GM23338 (cell line): ENCODE measurements at regions not wholly inside any gene's neighbourhood (a gene's known extent, or its start where the extent isn't known, plus 50 kb on each side); places are given as distances from the start of the nearest gene placed in this dataset.

Source experiments
- ATAC-seq: fragments of 200-7000 bp; cut with Tn5 transposase; 3 replicates; pipeline ENCODE4 v1.9.1; 2020
- DNase-seq: peaks from one replicate; pipeline ENCODE4 v3.0.0-alpha.2; 2015; ENCODE audit warnings: low spot score
- H2AFZ ChIP-seq: fragments of 200-600 bp; sonication (generic); 2 replicates; pipeline ENCODE4 v1.8.0; 2016; ENCODE audit warnings: antibody characterized with exemption, mild to moderate bottlenecking, moderate library complexity
- H3F3A ChIP-seq: fragments of 200-600 bp; sonication (generic); replicated peaks from 2 replicates; pipeline ENCODE4 v1.8.0; 2017; ENCODE audit warnings: antibody characterized with exemption, mixed run types, low read depth
- H3K27ac ChIP-seq: fragments of 200-600 bp; sonication (generic); 2 replicates; pipeline ENCODE4 v1.6.1; 2016; ENCODE audit warnings: low read depth
- H3K27me3 ChIP-seq: fragments of 200-600 bp; sonication (generic); 2 replicates; pipeline ENCODE4 v1.8.0; 2016; ENCODE audit warnings: mild to moderate bottlenecking, mixed run types, moderate library complexity; ENCODE audit not compliant: insufficient read depth
- H3K36me3 ChIP-seq: fragments of 200-600 bp; sonication (generic); 2 replicates; pipeline ENCODE4 v1.8.0; 2016; ENCODE audit warnings: mild to moderate bottlenecking; ENCODE audit not compliant: insufficient read depth
- H3K4me1 ChIP-seq: fragments of 200-600 bp; sonication (generic); 2 replicates; pipeline ENCODE4 v1.8.0; 2016; ENCODE audit warnings: mild to moderate bottlenecking, moderate library complexity; ENCODE audit not compliant: insufficient read depth
- H3K4me2 ChIP-seq: fragments of 200-600 bp; sonication (generic); 2 replicates; pipeline ENCODE4 v1.7.1; 2017; ENCODE audit warnings: mixed run types
- H3K4me3 ChIP-seq: fragments of 200-600 bp; sonication (generic); 2 replicates; pipeline ENCODE4 v1.6.1; 2016; ENCODE audit warnings: mixed run types
- H3K79me2 ChIP-seq: fragments of 200-600 bp; sonication (generic); replicated peaks from 2 replicates; pipeline ENCODE4 v1.8.0; 2017; ENCODE audit warnings: mild to moderate bottlenecking; ENCODE audit not compliant: insufficient read depth
- H3K9me2 ChIP-seq: fragments of 200-600 bp; sonication (generic); 2 replicates; pipeline ENCODE4 v1.8.0; 2017; ENCODE audit not compliant: insufficient read depth
- H4K20me1 ChIP-seq: fragments of 200-600 bp; sonication (generic); replicated peaks from 2 replicates; pipeline ENCODE4 v1.8.0; 2017; ENCODE audit warnings: mild to moderate bottlenecking; ENCODE audit not compliant: insufficient read depth
- H3K27ac Mint-ChIP-seq: 2 replicates; pipeline ENCODE4 v1.8.0; 2020; ENCODE audit warnings: inconsistent platforms, mild to moderate bottlenecking, moderate library complexity, mixed read lengths
- H3K27me3 Mint-ChIP-seq: 3 replicates; pipeline ENCODE4 v1.8.0; 2022; ENCODE audit warnings: low read depth, mild to moderate bottlenecking, moderate library complexity, mixed read lengths, inconsistent platforms; ENCODE audit not compliant: insufficient read depth, poor library complexity
- H3K36me3 Mint-ChIP-seq: 3 replicates; pipeline ENCODE4 v1.8.0; 2021; ENCODE audit warnings: low read depth, mild to moderate bottlenecking, inconsistent platforms, moderate library complexity, mixed read lengths
- H3K4me1 Mint-ChIP-seq: 3 replicates; pipeline ENCODE4 v1.8.0; 2020; ENCODE audit warnings: mild to moderate bottlenecking, inconsistent platforms, mixed read lengths
- H3K4me3 Mint-ChIP-seq: 3 replicates; pipeline ENCODE4 v1.8.0; 2021; ENCODE audit warnings: moderate library complexity, mild to moderate bottlenecking, inconsistent platforms, mixed read lengths
- H3K9me3 Mint-ChIP-seq: 3 replicates; pipeline ENCODE4 v1.8.0; 2020; ENCODE audit warnings: moderate library complexity, mild to moderate bottlenecking, inconsistent platforms, mixed read lengths
- CTCF ChIP-seq, 2 experiments: fragments of 200-600 bp in 1 of 2; sonication (generic) in 1 of 2; conservative IDR thresholded peaks; 2 replicates each; pipeline versions ENCODE4 v1.5.1 to v1.6.1; 2016 to 2017; ENCODE audit warnings: antibody characterized with exemption in 2 of 2, low read depth in 2 of 2, mild to moderate bottlenecking in 2 of 2, moderate library complexity in 1 of 2
- ETS1 ChIP-seq: IDR thresholded peaks from 2 replicates; pipeline ENCODE4 v1.6.1; 2016; ENCODE audit warnings: antibody characterized with exemption
- EZH2 ChIP-seq: fragments of 200-600 bp; sonication (generic); IDR thresholded peaks from one replicate; pipeline ENCODE4 v1.8.0; 2017; ENCODE audit warnings: antibody characterized with exemption, mild to moderate bottlenecking, low read depth; ENCODE audit not compliant: unreplicated experiment
- POLR2AphosphoS5 ChIP-seq: IDR thresholded peaks from 2 replicates; pipeline ENCODE4 v1.6.1; 2016; ENCODE audit warnings: antibody characterized with exemption, low read depth
- REST ChIP-seq: IDR thresholded peaks from one replicate; pipeline ENCODE4 v1.6.1; 2018; ENCODE audit warnings: antibody characterized with exemption; ENCODE audit not compliant: unreplicated experiment
- ZNF114 ChIP-seq: fragments of 250-450 bp; sonication (Bioruptor Pico); IDR thresholded peaks from 2 replicates; pipeline ENCODE4 v1.5.0; 2020; ENCODE audit warnings: mild to moderate bottlenecking, moderate library complexity

- H3K4me1 ChIP-seq, result no peaks in the 10 kb centered on the region
- peaks cover 4% of the 10 kb centered on the region; the same call in 1 of the 2 replicates for H3K9me2 ChIP-seq
- Mint-ChIP-seq H3K4me3 (no peak overlapping the region), H3K27ac (no peak overlapping the region), H3K27me3 (no peaks in the 10 kb centered on the region), H3K36me3 (peaks cover 24% of the 10 kb centered on the region), H3K4me1 (no peaks in the 10 kb centered on the region), H3K9me3 (peaks cover 85% of the 10 kb centered on the region)
- no peak overlapping the region for H2AFZ ChIP-seq
- no peaks in the 10 kb centered on the region for H4K20me1 ChIP-seq
- H3K27me3 ChIP-seq, result no peaks in the 10 kb centered on the region
- DNase-seq (no peak), ATAC-seq (no peak)
- H3K27ac ChIP-seq, result no peak overlapping the region
- H3F3A ChIP-seq, result no peaks in the 10 kb centered on the region
- H3K4me2 ChIP-seq, result no peak overlapping the region
- no peak overlapping the region for H3K4me3 ChIP-seq
- H3K79me2 ChIP-seq, result no peaks in the 10 kb centered on the region
- H3K36me3 ChIP-seq, result peaks cover 3% of the 10 kb centered on the region; the same call in 1 of the 2 replicates
- TF ChIP-seq POLR2AphosphoS5, result no peak
- no peak for TF ChIP-seq ZNF114 (CRISPR knock-in tag)
Observed at GRCh38 chr4:45043911-45044310, 317.6 kb upstream of the GNPDA2 start.

- no peaks in the 10 kb centered on the region for H3F3A ChIP-seq
- no peaks in the 10 kb centered on the region for H4K20me1 ChIP-seq
- H3K36me3 ChIP-seq, result no peaks in the 10 kb centered on the region
- H3K27ac ChIP-seq, result no peak overlapping the region
- TF ChIP-seq ETS1 (no peak), REST (no peak)
- H3K36me3 Mint-ChIP-seq, result no peaks in the 10 kb centered on the region; the same call in 2 of the 3 replicates
- no peaks in the 10 kb centered on the region for H3K27me3 ChIP-seq
- no peak overlapping the region for H2AFZ ChIP-seq
- H3K4me1 Mint-ChIP-seq, result peaks cover 2% of the 10 kb centered on the region; the same call in 1 of the 3 replicates
- DNase-seq (no peak), ATAC-seq (no peak)
- H3K9me3 Mint-ChIP-seq, result peaks cover 58% of the 10 kb centered on the region
- H3K4me3 ChIP-seq, result no peak overlapping the region
- H3K4me1 ChIP-seq, result no peaks in the 10 kb centered on the region
- H3K27ac Mint-ChIP-seq, result no peak overlapping the region
- no peak overlapping the region for H3K4me2 ChIP-seq
- H3K4me3 Mint-ChIP-seq, result no peak overlapping the region
- peaks cover 4% of the 10 kb centered on the region; the same call in 1 of the 2 replicates for H3K9me2 ChIP-seq
- no peaks in the 10 kb centered on the region for H3K27me3 Mint-ChIP-seq
- H3K79me2 ChIP-seq, result no peaks in the 10 kb centered on the region
Observed at GRCh38 chr4:45036677-45037076, 310.3 kb upstream of the GNPDA2 start.

GRCh38 chr4:45033676-45034419, 307.5 kb upstream of the GNPDA2 start:
- H2AFZ ChIP-seq, result no peak overlapping the region
- peaks cover 63% of the 10 kb centered on the region for H3K9me3 Mint-ChIP-seq
- TF ChIP-seq REST (no peak), EZH2 (no peak), POLR2AphosphoS5 (no peak), CTCF (conservative IDR thresholded peaks at IDR 0.05; ENCODE audit: low read depth in 2 of 2) (no peak)

More at GRCh38 chr4:45033676-45034419, 307.5 kb upstream of the GNPDA2 start:
- H3K79me2 ChIP-seq, result no peaks in the 10 kb centered on the region
- no peak for DNase-seq
- H3K4me3 Mint-ChIP-seq, result no peak overlapping the region
- H3K27me3 Mint-ChIP-seq, result peaks cover 2% of the 10 kb centered on the region
- H3K36me3 Mint-ChIP-seq, result no peaks in the 10 kb centered on the region; the same call in 2 of the 3 replicates
- H3K4me2 ChIP-seq, result no peak overlapping the region
- H3K27me3 ChIP-seq, result no peaks in the 10 kb centered on the region
- no peaks in the 10 kb centered on the region for H4K20me1 ChIP-seq
- ATAC-seq, result no peak
- no peak overlapping the region for H3K4me3 ChIP-seq
- no peak overlapping the region for H3K27ac Mint-ChIP-seq
- H3F3A ChIP-seq, result no peaks in the 10 kb centered on the region
- no peaks in the 10 kb centered on the region; the same call in 1 of the 2 replicates for H3K9me2 ChIP-seq
- H3K27ac ChIP-seq, result no peak overlapping the region
- no peaks in the 10 kb centered on the region for H3K36me3 ChIP-seq
- no peaks in the 10 kb centered on the region for H3K4me1 ChIP-seq
- H3K4me1 Mint-ChIP-seq, result peaks cover 2% of the 10 kb centered on the region; the same call in 1 of the 3 replicates
